GM18907 (cell line): ENCODE measurements at regions not wholly inside any gene's neighbourhood (a gene's known extent, or its start where the extent isn't known, plus 50 kb on each side); places are given as distances from the start of the nearest gene placed in this dataset.
"Not testable (repeated sequence)": the region's sequence is repeated elsewhere in the genome, so short reads cannot be mapped to it uniquely, and the experiment has no call there.

Experiments used
- ATAC-seq: cut with Tn5 transposase; IDR thresholded peaks from one replicate; pipeline ENCODE4 v1.9.1; 2021; ENCODE audit warnings: mild to moderate bottlenecking, moderate library complexity; ENCODE audit not compliant: unreplicated experiment

DNA sequence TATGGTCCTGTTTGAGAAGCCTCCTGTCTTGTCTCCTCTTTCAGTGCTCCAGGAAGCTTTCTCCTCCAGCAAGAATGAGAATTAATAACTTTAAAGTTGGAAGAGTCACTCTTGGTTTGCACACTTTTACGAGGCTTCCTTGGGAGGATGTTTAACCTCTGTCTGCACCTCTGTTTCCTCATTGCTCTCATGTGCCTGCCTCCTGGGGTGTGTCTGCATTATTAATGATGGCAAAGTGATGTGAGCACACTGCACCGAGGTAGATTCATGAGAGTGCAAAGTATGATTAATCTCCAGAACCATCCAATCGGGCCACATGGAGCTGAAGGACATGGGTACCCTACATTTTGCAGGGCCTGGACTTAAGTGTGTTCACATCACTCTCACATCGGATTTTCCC is 73.5 kb upstream of the TENM4 start:
- ATAC-seq, result no peak

DNA sequence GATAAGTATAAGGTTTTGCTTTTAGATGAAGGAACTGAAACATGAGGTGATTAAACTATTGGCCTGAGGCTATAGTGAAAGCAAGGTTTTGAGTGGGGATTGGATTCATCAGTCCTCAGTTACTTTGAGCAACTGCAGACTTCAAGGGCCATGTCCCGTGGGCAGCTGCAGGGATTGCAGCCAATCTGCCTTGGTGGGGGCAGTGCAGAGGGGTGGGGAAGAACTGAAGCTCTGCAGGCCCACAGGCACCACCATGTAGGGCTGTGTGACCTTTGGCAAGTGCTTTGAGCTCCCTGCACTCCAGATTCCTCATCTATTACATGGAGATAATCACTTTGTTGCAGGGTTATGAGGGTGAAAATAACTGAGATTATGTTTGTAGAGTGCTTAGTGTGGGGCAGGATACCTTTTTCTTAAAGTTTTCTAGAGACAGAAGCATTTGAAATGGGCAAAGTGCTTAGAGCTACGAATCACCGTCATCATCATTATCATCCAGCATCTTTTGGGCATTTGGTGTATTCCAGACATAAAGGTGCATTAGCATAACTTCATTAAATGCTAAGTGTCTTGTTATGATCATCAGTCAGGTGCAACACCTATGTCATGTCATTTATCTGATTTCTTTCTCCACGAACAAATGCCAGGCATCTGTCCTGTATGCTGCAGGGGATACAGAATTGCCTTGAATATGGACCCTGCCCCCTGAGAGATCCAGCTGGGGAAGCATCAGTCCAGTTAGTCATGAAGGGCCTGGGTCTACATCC is 72.1 kb upstream of the TENM4 start:
- ATAC-seq, result no peak

DNA sequence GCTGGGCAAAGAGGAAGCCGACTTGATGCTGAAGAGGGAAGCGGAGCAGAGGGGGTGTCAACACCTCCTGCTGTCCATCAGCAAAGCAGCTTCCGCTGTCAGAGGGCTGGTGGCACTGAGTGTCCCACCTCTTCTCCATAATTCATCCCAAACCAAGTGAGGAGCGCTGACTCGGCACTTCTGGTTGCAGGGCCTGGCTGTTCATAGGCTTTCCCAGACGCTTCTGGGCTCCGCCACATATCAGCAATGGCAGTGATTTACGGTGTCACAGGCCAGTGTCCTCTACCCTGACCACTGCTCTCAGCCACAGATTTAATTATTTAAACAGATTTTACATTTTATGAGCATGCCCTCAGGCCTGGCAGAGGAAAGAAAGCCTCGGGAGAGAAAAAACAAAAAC is 70.1 kb upstream of the TENM4 start:
- no peak for ATAC-seq

DNA sequence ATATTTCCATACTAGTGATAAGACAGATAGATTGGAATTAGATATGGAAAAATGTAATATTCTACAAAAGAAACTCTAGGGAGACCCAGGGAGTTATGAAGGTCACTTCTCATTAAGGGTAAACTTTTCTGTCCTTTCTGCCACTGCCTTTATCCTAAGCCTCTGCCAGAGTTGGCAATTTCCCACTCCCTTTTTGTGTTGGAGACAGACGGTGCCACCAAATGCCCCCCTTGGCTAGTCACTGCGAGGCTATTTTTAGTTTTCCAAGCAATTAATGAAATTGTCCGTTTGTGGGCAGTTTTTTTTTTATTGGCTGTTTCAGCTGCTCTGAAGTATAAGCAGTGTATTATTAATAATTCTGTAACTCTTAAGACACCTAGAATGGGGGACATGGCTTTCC is 67.6 kb upstream of the TENM4 start:
- no peak for ATAC-seq

DNA sequence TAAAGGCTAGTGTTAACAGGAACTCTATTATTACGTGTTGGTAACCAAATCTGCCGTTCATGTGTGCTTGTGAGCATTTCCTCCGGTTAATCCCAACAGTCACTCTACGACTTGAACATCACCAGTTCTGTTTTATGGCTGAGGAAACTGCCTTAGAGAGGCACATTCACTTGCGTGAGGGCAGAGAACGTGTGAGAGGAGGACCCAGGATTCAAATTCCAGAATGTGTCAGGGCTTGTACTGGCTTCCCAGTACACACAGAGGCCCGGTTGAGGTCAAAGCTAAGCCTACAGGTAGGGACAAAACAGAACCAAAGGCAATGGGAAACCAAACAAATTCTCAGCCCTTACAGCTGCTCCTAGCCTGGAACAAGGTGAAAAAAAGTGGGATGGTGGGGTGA is 66.9 kb upstream of the TENM4 start:
- ATAC-seq, result no peak

DNA sequence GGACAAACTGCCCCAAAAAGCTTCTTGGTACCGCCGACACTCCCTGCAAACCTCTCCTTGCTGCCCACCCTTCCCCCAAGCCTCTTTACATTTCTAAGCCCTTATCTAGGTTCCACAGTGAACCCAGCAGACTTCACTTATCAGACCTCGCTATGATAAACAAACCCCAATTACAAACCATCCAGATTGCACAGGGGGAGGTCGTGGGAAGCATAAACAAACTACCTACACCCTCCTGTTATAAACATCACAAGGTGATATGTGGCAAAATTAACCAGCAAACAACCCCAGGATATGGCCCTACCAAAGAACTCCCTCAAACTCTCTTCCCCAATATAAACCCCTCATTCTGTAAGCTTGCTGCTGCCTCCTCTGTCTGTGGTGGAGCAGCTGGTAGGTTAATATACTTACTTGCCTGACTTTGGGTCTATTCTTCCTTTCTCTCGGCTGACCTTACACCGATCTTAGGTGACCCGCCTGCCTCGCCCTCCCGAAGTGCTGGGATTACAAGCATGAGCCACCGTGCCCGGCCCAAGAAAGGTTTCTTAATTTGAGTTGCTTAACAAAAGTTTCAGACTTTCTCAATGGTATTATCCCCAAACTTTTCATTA is 66.0 kb upstream of the TENM4 start:
- ATAC-seq, result no peak

DNA sequence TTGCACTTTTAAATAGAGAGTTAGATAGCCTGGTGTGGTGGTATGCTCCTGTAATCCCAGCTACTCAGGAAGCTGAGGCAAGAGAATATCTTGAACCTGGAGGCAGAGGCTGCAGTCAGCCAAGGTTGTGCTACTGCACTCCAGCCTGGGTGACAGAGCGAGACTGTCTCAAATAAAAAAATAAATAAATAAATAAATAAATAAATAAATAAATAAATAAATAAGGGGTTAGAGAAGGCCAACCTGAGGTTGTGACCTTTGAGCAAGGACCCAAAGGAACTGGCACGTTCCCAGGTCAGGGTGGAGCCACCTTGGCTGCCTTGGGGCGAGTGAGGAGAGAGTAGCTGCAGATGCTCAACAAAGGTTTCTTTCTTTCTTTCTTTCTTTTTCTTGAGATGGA is 65.3 kb upstream of the TENM4 start:
- no peak for ATAC-seq

DNA sequence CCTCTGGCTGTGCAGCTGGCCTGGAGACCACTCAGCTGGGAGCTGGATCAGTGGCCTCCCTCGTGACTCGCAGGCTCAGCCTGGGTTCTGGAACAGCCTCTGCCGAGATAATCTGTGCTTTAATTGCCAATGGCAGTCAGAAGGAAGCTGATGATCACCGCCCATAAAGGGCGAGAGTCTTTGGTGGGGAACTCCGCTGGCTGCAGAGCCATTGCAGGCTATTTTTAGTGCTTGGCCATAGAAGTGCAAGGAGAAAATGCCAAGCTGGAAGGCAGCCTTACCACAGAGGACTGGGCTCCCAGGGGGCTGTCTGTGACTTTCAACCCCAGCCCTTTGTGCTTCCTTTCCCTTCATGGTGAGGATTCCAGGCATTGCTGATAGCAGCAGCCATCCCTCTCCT is 62.2 kb upstream of the TENM4 start:
- ATAC-seq, result no peak

DNA sequence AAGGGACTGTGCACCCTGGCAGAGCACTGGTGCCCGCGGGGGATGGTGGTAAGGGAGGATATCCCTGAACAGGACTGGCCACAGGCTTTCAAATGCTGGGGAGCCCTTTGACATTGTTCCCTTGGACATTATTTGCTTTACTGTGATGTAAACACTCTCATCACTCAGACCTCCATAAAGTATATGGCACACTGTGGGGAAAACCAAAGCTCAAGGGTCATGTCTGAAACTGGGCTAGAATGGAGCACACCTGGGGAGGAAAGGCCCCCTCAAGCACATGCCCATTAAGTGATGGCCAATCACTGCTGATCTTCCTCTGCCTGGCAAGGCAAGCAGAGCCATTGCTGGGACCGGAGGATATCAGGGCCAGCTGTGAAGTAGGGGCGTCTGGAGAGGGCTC is 60.9 kb upstream of the TENM4 start:
- ATAC-seq, result no peak

DNA sequence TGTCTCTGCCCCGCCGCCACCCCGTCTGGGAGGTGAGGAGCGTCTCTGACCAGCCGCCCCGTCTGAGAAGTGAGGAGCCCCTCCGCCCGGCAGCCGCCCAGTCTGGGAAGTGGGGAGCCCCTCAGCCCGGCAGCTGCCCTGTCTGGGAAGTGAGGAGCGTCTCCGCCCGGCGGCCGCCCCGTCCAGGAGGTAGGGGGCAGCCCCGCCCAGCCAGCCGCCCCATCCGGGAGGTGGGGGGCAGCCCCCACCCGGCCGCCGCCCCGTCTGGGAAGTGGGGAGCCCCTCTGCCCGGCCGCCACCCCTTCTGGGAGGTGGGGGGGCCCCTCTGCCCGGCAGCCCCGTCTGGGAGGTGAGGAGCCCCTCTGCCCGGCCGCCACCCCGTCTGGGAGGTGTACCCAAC is 59.1 kb upstream of the TENM4 start:
- ATAC-seq, result not testable (repeated sequence)

DNA sequence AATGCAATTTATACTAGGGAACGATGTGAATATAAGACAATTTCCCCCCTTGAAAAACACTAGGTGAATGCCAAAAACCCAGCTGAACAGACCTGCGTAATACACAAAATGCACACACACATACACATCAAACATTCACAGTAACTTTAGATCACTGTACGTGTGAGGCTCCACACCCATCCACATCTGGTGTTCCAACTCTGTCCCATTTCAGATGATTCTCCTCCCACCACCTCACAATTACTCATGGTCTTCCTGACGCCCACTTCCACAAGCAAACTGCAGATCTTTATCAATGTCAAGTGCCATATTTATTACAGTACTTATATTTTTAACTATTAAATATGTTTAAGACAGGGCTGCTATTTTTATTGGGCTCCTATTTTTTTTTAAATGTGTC is 57.8 kb upstream of the TENM4 start:
- ATAC-seq, result no peak

DNA sequence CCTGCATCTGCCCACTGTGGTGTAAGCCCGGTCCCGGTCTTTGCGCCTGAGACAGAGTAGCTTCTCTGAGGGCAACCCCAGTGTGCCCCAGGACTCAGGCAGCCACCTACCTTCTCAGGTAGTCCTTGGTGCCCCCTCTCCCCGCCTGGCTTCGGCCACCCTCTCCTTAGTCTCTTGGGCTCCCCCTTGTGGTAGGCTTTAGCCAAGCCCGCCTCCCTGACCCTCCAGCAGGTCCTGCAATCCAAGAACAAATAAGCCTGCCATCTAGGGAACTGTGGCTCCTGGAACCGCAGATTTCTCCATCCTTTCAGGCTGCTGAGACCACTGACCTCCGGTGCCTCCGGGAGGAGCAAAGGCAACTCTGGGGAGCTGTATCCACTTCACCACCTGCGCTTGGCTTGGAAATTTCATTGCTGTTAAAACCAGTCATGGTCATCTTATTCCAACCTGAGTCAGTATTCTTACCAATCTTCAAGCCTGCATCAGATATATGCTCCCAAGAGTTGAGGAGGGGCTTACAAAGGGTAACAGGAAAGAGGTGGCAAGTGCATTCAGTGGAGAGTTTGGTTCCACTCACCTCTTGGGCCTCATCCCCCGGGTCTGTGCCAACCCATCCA is 52.8 kb upstream of the TENM4 start:
- peak; percentile 86 for ATAC-seq

DNA sequence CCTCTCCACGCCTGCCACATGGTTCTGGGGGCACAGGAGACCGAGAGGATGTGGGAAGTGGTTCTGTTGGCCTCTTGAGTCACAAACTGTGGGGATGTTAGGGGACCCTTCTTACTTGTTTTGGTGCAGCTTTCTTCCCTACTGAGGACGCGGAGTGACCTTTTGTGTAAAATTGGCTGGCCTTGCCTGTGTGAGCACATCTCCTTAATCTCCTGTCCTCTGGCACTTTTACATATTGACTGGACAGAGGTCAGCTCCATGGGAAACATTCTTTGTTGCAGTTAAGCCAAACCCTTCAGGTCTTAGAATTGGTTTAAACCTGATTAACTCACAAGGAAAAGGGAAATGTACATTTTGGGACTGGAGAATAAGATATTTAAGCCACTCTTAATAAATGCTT is 51.2 kb upstream of the TENM4 start:
- no peak for ATAC-seq
